ENCODE measurements at regions not wholly inside any gene's neighbourhood (a gene's known extent, or its start where the extent isn't known, plus 50 kb on each side); places are given as distances from the start of the nearest gene placed in this dataset.

DNA sequence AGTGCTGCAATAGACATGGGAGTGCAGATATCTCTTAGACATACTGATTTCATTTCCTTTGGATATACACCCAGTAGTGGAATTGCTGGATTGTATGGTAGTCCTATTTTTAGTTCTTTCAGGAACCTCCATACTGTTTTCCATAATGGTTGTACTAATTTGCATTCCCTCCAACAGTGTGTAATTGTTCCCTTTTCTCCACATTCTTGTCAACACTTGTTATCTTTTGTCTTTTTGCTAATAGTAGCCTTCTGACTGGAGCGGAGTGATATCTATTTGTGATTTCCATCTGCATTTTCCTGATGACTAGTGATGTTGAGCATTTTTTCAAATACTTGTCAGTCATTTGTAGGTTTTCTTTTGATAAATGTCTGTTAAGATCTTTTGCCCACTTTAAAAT is 128.9 kb downstream of the CTNND1 start:
- TF ChIP-seq EZH2 (IDR thresholded peaks at IDR 0.05; ENCODE audit: insufficient read depth, low read length): no peak
- TF ChIP-seq CTCF (IDR thresholded peaks at IDR 0.05; ENCODE audit: insufficient read depth, low read depth, low read length): no peak
